ENCODE measurements at regions not wholly inside any gene's neighbourhood (a gene's known extent, or its start where the extent isn't known, plus 50 kb on each side); places are given as distances from the start of the nearest gene placed in this dataset.

DNA sequence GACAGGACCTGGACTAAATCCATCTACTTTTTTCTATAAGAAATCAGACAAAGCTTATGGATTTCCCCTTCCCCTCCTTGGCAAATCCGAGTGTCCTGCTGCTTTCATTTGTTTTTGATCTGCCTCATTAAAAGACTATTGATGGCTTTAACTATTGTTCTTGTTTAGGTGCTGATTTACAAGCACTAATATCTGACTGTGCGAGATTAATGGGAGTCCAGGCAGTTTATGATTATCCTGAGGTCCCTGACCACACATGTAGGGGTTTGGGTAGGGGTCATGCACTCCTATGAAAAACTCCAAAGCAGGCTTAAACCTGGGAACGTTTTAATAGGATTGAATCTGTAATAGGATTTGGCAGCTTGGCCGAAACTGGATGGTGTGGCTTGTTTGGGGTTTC is 317.5 kb upstream of the POU3F2 start:
- Histone ChIP-seq H3K4me1 (ENCODE audit: insufficient read depth, low read length, poor library complexity, severe bottlenecking) (peaks cover 8% of the 10 kb centered on the region), H3K27ac (ENCODE audit: low read depth, low read length, poor library complexity, severe bottlenecking) (no peak overlapping the region), H3K9me3 (ENCODE audit: low read depth, low read length, poor library complexity, severe bottlenecking) (no peaks in the 10 kb centered on the region), H3K36me3 (ENCODE audit: insufficient read depth, low read length, poor library complexity, severe bottlenecking) (no peaks in the 10 kb centered on the region), H3K4me3 (ENCODE audit: low read depth, low read length, poor library complexity, severe bottlenecking) (no peak overlapping the region), H3K27me3 (replicated peaks; ENCODE audit: insufficient read depth, low read depth, low read length, poor library complexity) (no peaks in the 10 kb centered on the region)
- intact Hi-C loops (cut with micrococcal nuclease; ENCODE audit: unreplicated experiment): no loop called here
- no peak for DNase-seq (ENCODE audit: low spot score)
- no peak for TF ChIP-seq EZH2 (IDR thresholded peaks at IDR 0.05; ENCODE audit: borderline replicate concordance, low read depth, low read length, poor library complexity, severe bottlenecking)
- TF ChIP-seq, protein P1, sequence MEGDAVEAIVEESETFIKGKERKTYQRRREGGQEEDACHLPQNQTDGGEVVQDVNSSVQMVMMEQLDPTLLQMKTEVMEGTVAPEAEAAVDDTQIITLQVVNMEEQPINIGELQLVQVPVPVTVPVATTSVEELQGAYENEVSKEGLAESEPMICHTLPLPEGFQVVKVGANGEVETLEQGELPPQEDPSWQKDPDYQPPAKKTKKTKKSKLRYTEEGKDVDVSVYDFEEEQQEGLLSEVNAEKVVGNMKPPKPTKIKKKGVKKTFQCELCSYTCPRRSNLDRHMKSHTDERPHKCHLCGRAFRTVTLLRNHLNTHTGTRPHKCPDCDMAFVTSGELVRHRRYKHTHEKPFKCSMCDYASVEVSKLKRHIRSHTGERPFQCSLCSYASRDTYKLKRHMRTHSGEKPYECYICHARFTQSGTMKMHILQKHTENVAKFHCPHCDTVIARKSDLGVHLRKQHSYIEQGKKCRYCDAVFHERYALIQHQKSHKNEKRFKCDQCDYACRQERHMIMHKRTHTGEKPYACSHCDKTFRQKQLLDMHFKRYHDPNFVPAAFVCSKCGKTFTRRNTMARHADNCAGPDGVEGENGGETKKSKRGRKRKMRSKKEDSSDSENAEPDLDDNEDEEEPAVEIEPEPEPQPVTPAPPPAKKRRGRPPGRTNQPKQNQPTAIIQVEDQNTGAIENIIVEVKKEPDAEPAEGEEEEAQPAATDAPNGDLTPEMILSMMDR (conservative IDR thresholded peaks at IDR 0.05; ENCODE audit: low read depth, low read length): no peak
- CTCF ChIA-PET: no interaction called here
- BruUV-seq (replicated peaks): no TSS peak
- POLR2A ChIA-PET (ENCODE audit: low non-redundant PET): no interaction called here

DNA sequence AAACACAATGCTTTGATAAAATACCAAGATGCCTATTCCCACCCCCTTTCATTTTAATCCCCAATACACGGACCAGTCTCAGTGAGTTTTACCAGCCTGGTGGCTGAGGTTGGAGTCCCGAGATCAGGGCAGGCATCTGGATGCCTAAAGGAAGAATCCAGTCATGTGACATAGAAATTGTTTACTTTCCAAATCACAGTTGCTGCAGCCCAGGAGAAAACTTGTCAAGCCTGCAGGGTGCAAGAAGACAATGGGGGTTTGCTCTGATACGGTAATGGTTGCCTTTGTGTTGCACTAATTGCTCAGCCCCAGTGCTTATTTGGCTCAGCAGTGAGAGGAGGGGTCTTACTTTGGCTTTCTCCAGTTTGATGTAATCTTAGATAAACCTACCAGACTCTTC is 308.5 kb upstream of the POU3F2 start:
- H3K9me3 ChIP-seq (ENCODE audit: low read depth, low read length, poor library complexity, severe bottlenecking): no peaks in the 10 kb centered on the region
- TF ChIP-seq, protein P1 (conservative IDR thresholded peaks at IDR 0.05; ENCODE audit: low read depth, low read length): no peak
- TF ChIP-seq EZH2 (IDR thresholded peaks at IDR 0.05; ENCODE audit: borderline replicate concordance, low read depth, low read length, poor library complexity, severe bottlenecking): no peak
- no peaks in the 10 kb centered on the region for H3K4me1 ChIP-seq (ENCODE audit: insufficient read depth, low read length, poor library complexity, severe bottlenecking)
- H3K27ac ChIP-seq (ENCODE audit: low read depth, low read length, poor library complexity, severe bottlenecking): no peak overlapping the region
- CTCF ChIA-PET: no interaction called here
- DNase-seq (ENCODE audit: low spot score): no peak
- no TSS peak for BruUV-seq (replicated peaks)
- H3K4me3 ChIP-seq (ENCODE audit: low read depth, low read length, poor library complexity, severe bottlenecking): no peak overlapping the region
- intact Hi-C loops (cut with micrococcal nuclease; ENCODE audit: unreplicated experiment): no loop called here
- POLR2A ChIA-PET (ENCODE audit: low non-redundant PET): no interaction called here
- H3K27me3 ChIP-seq (replicated peaks; ENCODE audit: insufficient read depth, low read depth, low read length, poor library complexity): no peaks in the 10 kb centered on the region
- H3K36me3 ChIP-seq (ENCODE audit: insufficient read depth, low read length, poor library complexity, severe bottlenecking): no peaks in the 10 kb centered on the region

DNA sequence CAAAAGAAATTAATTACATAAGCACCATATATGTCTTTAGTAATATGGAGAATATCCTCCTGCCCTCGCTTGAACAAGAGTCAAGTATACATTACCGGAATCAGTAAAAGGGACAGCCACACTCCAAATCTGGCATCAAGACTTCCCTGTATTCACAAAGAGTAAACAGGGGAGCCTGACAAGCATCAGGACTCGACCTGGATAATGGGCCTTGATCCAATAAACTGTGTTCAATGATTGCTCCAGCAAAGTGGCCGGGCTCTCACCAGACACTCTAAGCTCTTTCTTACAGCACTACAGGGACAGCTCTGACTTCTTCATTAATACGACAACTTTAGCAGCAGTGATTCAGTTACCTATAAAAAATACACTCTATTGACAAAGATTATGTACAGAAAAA is 307.9 kb upstream of the POU3F2 start:
- BruUV-seq (replicated peaks): no TSS peak
- no peak for DNase-seq (ENCODE audit: low spot score)

More for the DNA sequence above, 307.9 kb upstream of the POU3F2 start:
- H3K27me3 ChIP-seq (replicated peaks; ENCODE audit: insufficient read depth, low read depth, low read length, poor library complexity): no peaks in the 10 kb centered on the region
- ChIA-PET POLR2A (ENCODE audit: low non-redundant PET) (no interaction called here), CTCF (no interaction called here)
- H3K9me3 ChIP-seq (ENCODE audit: low read depth, low read length, poor library complexity, severe bottlenecking): no peaks in the 10 kb centered on the region
- no peak overlapping the region for H3K4me3 ChIP-seq (ENCODE audit: low read depth, low read length, poor library complexity, severe bottlenecking)
- H3K4me1 ChIP-seq (ENCODE audit: insufficient read depth, low read length, poor library complexity, severe bottlenecking): no peaks in the 10 kb centered on the region
- TF ChIP-seq, protein P1 (conservative IDR thresholded peaks at IDR 0.05; ENCODE audit: low read depth, low read length): no peak
- no peak for TF ChIP-seq EZH2 (IDR thresholded peaks at IDR 0.05; ENCODE audit: borderline replicate concordance, low read depth, low read length, poor library complexity, severe bottlenecking)
- no peaks in the 10 kb centered on the region for H3K36me3 ChIP-seq (ENCODE audit: insufficient read depth, low read length, poor library complexity, severe bottlenecking)
- intact Hi-C loops (cut with micrococcal nuclease; ENCODE audit: unreplicated experiment): no loop called here
- no peak overlapping the region for H3K27ac ChIP-seq (ENCODE audit: low read depth, low read length, poor library complexity, severe bottlenecking)
